GM21786 (cell line): ENCODE measurements at regions not wholly inside any gene's neighbourhood (a gene's known extent, or its start where the extent isn't known, plus 50 kb on each side); places are given as distances from the start of the nearest gene placed in this dataset.
"Not testable (repeated sequence)": the region's sequence is repeated elsewhere in the genome, so short reads cannot be mapped to it uniquely, and the experiment has no call there.

Experiments used
- ATAC-seq: cut with Tn5 transposase; IDR thresholded peaks from one replicate; pipeline ENCODE4 v1.9.1; 2021; ENCODE audit not compliant: unreplicated experiment

GRCh38 chr6:4420160-4420865 is 284.9 kb upstream of the ECI2 start:
- no peak for ATAC-seq

- no peak for ATAC-seq
Observed at GRCh38 chr6:4415549-4415948, 280.2 kb upstream of the ECI2 start.

- not testable (repeated sequence) for ATAC-seq
Observed at GRCh38 chr6:4414078-4414477, 278.7 kb upstream of the ECI2 start.

GRCh38 chr6:4413073-4413472 is 277.7 kb upstream of the ECI2 start:
- no peak for ATAC-seq

- ATAC-seq = no peak
Observed at GRCh38 chr6:4412488-4412887, 277.1 kb upstream of the ECI2 start.

GRCh38 chr6:4412077-4412476 is 276.7 kb upstream of the ECI2 start:
- no peak for ATAC-seq

- peak; percentile 100 for ATAC-seq
Observed at GRCh38 chr6:4407710-4408109, 272.3 kb upstream of the ECI2 start.

- ATAC-seq = no peak
Observed at GRCh38 chr6:4405621-4406212, 270.3 kb upstream of the ECI2 start.

GRCh38 chr6:4404415-4404814 is 269.0 kb upstream of the ECI2 start:
- no peak for ATAC-seq

GRCh38 chr6:4403828-4404227 is 268.5 kb upstream of the ECI2 start:
- no peak for ATAC-seq

- ATAC-seq = no peak
Observed at GRCh38 chr6:4403023-4403752, 267.8 kb upstream of the ECI2 start.

- ATAC-seq = no peak
Observed at GRCh38 chr6:4402477-4402976, 267.2 kb upstream of the ECI2 start.

- ATAC-seq = no peak
Observed at GRCh38 chr6:4401408-4402368, 266.3 kb upstream of the ECI2 start.

- ATAC-seq = no peak
Observed at GRCh38 chr6:4399656-4400055, 264.3 kb upstream of the ECI2 start.

- ATAC-seq = no peak
Observed at GRCh38 chr6:4398791-4399190, 263.4 kb upstream of the ECI2 start.

- no peak for ATAC-seq
Observed at GRCh38 chr6:4397307-4397706, 261.9 kb upstream of the ECI2 start.

- ATAC-seq = no peak
Observed at GRCh38 chr6:4396044-4396443, 260.7 kb upstream of the ECI2 start.

- no peak for ATAC-seq
Observed at GRCh38 chr6:4395386-4395785, 260.0 kb upstream of the ECI2 start.

GRCh38 chr6:4394786-4395185 is 259.4 kb upstream of the ECI2 start:
- no peak for ATAC-seq

- ATAC-seq = no peak
Observed at GRCh38 chr6:4388675-4389074, 253.3 kb upstream of the ECI2 start.

GRCh38 chr6:4384656-4385055 is 249.3 kb upstream of the ECI2 start:
- ATAC-seq = no peak
